NCI-H2171 treated with DMSO at 0.1 percent for 48 hours (cell line): ENCODE measurements at regions not wholly inside any gene's neighbourhood (a gene's known extent, or its start where the extent isn't known, plus 50 kb on each side); places are given as distances from the start of the nearest gene placed in this dataset.
A peak's percentile ranks its signal among the peaks of the same experiment; 100 is the strongest.

Experiments
- DNase-seq: peaks from one replicate; lab custom pipeline; 2025; lab: John Stamatoyannopoulos, UW

DNA sequence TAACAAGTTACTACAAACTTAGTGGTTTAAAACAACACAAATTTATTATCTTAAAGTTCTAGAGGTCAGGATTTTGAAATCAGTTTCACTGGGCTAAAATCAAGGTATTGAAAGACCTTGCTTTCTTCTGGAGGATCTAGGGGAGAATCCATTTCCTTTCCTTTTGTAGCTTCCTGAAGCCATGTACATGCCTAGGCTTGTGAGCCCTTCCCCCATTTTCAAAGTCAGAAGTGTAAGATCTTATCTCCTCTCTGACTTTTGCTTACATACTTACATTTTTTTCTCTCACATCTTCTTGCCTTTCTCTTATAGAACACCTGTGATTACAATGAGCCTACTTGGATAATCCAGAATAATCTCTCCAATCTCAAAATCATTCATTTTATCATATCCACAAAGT is 78.7 kb upstream of the MBOAT2 start:
- DNase-seq, result no peak

GRCh38 chr2:9081750-9082149 is 78.3 kb upstream of the MBOAT2 start:
- DNase-seq, result no peak

GRCh38 chr2:9078405-9078804 is 74.9 kb upstream of the MBOAT2 start:
- DNase-seq, result no peak

GRCh38 chr2:9077691-9078090 is 74.2 kb upstream of the MBOAT2 start:
- DNase-seq, result no peak

- DNase-seq, result no peak
Observed at GRCh38 chr2:9076755-9077154, 73.3 kb upstream of the MBOAT2 start.

DNA sequence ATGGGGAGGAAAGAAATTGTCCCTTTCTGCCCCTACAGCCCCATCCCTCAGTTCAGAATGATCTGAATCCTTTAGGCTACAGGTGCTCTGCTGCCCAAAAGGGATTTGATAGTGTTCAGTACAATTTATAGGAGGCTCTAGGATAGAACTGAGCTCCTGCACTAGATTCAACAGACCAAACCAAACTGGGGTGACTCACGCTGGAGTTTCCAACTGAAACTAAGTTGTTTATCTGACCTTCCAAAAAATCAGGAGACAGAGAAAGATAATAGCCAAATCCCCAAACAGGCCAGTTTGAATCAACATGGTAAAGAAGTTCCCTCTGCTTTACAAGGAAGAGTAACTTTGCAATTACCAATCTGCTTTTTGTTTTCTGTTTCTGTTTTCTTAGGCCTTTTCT is 72.7 kb upstream of the MBOAT2 start:
- DNase-seq, result no peak

DNA sequence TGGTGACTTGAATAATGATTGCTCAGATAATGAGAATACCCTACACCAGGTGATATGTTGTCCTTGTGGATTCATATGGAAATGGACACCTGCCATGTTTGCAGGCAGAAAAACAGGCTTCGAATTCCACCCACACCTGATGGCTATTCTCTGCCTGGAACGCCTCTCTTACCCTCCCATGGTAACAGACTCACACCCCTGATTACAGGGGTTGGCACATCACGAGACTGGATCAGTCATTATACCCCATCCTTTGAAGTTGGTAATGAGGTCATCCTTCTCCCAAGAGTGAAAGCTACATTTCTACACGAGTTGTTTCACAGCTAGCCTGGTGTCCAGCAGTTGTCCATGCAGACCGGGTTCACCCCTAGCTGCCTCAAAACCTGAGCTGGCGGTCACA is 71.4 kb upstream of the MBOAT2 start:
- DNase-seq, result no peak

DNA sequence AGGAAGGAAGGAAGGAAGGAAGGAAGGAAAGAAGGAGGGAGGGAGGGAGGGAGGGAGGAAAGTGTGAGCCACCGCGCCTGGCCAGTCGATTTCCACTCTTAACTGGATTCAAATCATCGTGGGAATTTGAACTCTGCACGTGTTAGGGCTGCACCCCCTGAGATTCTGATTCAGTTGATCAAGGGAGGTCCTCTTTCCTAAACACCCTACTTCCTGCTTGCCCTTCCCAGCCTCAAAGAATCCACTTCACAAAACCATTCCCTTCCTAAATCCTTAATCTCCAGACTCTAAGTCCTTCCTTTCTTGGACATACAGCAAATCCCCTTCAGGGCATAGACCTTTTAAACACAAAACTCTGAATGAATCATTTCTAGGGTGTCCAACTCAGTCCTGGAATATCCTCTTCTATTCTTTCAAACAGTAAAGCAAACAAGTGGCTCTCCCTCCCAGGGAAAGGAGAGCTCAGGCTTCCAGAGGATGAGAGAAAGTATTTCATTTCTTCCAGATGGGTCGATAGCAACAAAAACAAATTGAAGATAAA is 68.2 kb upstream of the MBOAT2 start:
- no peak for DNase-seq

GRCh38 chr2:9071032-9071431 is 67.5 kb upstream of the MBOAT2 start:
- DNase-seq, result no peak

GRCh38 chr2:9069543-9069942 is 66.1 kb upstream of the MBOAT2 start:
- peak; percentile 41 for DNase-seq

DNA sequence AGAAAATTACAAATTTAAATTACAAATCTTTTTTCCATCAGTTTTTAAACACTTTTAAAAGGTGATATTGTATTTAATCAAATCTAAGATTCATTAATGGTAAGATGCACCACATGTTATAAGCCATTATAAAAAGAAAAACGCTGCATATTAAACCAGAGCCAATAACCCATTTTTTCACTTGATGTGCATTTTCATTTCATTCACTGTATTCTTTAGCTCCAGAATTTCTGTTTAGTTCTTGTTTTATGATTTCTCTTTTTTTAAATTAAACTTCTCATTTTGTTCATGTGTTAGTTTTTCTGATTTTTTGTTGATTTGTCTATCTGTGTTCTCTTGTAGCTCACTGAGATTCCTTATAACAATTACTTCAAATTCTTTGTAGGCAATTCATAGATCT is 62.4 kb upstream of the MBOAT2 start:
- no peak for DNase-seq

DNA sequence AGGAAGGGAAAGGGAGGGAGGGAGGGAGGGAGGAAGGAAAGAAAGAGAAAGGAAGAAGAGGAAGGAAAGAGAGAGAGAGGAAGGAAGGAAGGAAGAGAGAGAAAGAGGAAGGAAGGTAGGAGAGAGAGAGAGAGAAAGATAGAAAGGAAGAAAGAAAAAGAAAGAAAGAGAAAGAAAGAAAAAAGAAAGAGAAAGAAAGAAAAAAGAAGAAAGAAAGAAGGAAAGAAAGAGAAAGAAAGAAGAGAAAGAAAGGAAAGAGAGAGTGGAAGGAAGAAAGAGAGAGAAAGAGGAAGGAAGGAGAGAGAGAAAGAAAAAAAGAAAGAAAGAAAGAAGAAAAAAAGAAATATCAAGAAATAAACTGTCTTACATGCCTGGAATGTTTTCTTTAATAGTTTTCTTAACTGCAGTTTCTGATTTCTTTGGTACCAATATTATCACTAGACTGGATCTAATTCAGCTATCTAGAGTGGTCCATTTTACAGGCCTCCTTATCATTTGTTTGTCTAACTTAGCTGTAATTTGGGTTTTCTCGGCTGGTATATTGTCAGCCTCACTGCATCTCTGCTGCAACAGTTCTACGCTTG is 59.6 kb upstream of the MBOAT2 start:
- no peak for DNase-seq

- DNase-seq, result no peak
Observed at GRCh38 chr2:9060819-9061218, 57.3 kb upstream of the MBOAT2 start.

DNA sequence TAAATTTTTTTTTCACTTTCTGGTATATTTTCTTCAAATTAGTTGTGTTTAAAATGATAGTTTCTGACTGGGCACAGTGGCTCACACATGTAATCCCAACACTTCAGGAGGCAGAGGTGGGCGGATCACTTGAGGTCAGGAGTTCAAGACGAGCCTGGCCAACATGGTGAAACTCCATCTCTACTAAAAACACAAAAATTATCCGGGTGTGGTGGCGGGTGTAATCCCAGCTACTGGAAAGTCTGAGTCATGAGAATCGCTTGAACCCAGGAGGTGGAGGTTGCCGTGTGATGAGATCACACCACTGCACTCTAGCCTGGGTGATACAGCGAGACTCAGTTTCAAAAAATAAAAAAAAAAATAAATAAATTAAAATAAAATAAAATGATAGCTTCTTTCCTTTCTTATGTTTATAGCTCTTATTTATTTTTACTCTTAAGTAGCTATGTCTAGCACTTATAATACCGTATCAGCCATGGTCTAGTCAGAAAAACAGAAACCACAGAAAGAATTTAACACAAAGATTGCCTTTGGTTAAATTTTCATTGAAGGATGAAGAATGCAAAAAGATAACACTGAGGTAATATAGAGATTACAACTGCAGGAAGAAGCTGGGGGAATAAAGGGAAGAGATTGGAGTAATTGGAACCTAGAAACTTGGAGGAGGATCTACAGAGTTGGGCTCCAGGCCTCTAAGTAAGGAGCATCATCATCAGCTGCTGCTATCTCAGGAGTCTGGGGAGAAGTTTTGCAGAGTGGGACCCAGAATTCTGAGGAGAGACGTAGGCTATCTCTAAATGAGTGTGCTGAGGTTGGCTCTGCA is 54.7 kb upstream of the MBOAT2 start:
- no peak for DNase-seq

DNA sequence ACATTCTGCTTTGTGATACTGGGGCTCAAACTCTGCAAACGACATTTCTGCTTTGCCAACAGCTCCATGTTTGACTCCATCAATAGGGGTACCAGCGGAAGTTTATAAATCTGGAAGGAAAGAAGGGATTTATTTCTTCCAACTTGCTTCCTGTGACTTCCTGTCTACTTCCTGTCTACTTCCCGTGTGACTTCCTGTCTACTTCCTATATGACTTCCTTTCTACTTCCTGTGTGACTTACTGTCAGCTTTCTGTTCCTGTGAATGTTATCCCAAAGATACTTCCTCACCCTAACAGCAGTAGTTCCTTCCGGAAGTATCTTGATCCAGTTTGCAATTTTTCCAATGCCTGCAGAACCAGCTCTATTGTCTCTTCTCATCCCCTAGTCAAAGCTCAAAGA is 52.0 kb upstream of the MBOAT2 start:
- DNase-seq, result peak; percentile 68

DNA sequence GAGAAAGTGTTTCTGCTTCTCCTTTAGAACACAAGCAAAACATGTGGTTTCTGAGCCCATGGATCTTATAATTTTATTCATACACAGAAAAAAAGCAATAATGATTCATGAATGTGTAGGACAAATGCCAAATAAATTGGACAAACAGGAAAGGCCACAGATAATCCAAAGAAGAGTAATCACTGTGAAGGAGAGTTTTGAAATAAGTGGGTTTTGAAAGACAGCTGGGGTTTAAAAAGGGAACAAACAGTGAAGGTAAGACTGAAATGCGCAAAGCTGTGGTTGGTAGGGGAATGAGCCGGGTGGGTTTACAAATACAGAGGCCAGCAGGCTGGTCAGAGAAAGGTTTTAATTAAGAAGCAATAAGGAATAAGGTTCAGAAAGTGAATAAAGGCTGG is 50.0 kb upstream of the MBOAT2 start:
- no peak for DNase-seq
